ENCODE measurements at regions not wholly inside any gene's neighbourhood (a gene's known extent, or its start where the extent isn't known, plus 50 kb on each side); places are given as distances from the start of the nearest gene placed in this dataset.
"Not testable (repeated sequence)": the region's sequence is repeated elsewhere in the genome, so short reads cannot be mapped to it uniquely, and the experiment has no call there.

DNA sequence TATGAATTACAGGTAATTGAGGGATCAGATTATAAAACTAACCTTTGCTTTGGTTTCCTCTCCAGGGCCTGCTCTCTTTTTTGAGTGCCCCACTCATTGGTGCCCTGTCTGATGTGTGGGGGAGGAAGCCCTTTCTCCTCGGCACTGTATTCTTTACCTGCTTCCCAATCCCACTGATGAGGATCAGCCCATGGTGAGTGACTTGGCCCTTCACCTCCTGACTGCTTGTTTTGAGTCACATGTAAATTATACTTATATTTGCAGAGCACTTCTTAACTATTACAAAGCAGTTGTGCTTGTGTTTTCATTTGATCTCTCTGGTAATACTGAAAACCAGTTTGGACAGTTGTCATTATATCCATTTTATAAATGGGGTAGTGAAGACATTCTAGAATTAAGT, 109.9 kb upstream of the NUTM2F start:
- Mint-ChIP-seq H3K4me1 (peaks cover 3 to 14% of the 10 kb centered on the region in 2 donors), H3K27ac (peak overlapping the region in 1 of 6 donors; percentile 29), H3K36me3 (peaks cover 3 to 17% (median 13%) of the 10 kb centered on the region in 3 donors)
- not testable (repeated sequence) for H3K9me3 Mint-ChIP-seq; H3K27me3 Mint-ChIP-seq (ENCODE audit: low read depth in 3 of 3); DNase-seq; H3K4me3 Mint-ChIP-seq

DNA sequence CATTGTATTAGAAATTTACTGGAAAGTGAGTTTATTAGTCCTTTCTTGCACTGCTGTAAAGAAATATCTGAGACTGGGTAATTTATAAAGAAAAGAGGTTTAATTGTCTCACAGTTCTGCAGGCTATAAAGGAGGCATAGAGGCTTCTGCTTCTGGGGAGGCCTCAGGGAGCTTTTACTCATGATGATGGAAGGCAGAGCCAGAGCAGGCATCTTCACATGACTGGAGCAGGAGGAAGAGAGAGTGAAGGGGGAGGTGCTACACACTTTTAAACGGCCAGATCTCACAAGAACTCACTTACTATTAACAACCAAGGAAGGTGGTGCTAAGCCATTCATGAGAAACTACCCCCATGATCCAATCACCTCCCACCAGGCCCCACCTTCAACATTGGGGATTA, 112.7 kb upstream of the NUTM2F start:
- H3K36me3 Mint-ChIP-seq = peaks cover 3 to 19% (median 16%) of the 10 kb centered on the region in 3 donors
- not testable (repeated sequence) for H3K9me3 Mint-ChIP-seq; DNase-seq; H3K4me3 Mint-ChIP-seq; H3K27me3 Mint-ChIP-seq (ENCODE audit: low read depth in 3 of 3); H3K27ac Mint-ChIP-seq
- H3K4me1 Mint-ChIP-seq = peaks cover 3 to 14% of the 10 kb centered on the region in 2 donors

GRCh38 chr9:94441796-94442195, 113.1 kb upstream of the PCAT7 start:
- DNase-seq = no peak
- Mint-ChIP-seq H3K36me3 (peaks cover 3 to 19% (median 16%) of the 10 kb centered on the region in 3 donors), H3K27me3 (ENCODE audit: low read depth in 3 of 3) (peaks cover 0 to 4% (median 0%) of the 10 kb centered on the region in 3 donors), H3K9me3 (no peaks in the 10 kb centered on the region), H3K4me3 (no peak overlapping the region), H3K27ac (no peak overlapping the region), H3K4me1 (peaks cover 3 to 14% of the 10 kb centered on the region in 2 donors)

DNA sequence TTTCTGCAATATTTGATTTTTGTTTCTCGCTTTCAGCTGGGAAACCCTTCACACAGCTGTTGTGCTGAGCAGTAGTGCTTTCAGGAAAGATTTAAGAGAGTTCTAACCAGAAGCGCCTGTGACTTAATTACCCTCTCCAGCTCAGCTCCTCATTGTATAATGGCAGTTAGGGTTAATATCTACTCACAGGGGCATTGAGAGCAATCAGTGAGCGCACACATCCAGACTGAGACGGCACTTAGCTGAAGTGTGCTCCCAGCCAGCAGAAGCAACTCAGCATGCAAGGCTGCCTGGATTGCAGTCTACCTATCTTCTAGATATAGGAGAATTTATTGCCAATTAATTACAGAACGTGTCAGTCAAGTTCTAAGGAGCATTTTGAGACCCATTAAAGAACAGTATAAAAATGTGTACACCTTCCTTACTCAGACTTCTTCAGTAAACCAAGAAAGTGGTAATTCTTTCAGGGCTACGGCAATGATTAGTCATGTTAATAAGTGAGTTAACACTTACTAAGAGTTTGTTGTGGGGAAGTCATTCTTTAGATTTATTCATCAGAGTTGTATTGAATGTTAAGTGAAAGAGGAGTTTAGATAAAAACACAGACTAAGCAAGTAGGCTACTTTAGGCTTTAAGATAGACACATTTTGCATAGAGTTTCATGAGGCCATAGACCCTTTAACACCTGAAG, 111.7 kb upstream of the PCAT7 start:
- Mint-ChIP-seq H3K27ac (peak overlapping the region in 1 of 6 donors; percentile 19), H3K4me1 (peaks cover 3 to 14% of the 10 kb centered on the region in 2 donors), H3K4me3 (no peak overlapping the region), H3K27me3 (ENCODE audit: low read depth in 3 of 3) (peaks cover 0 to 4% (median 0%) of the 10 kb centered on the region in 3 donors), H3K9me3 (no peaks in the 10 kb centered on the region), H3K36me3 (peaks cover 9 to 25% (median 16%) of the 10 kb centered on the region in 3 donors)
- DNase-seq = no peak

DNA sequence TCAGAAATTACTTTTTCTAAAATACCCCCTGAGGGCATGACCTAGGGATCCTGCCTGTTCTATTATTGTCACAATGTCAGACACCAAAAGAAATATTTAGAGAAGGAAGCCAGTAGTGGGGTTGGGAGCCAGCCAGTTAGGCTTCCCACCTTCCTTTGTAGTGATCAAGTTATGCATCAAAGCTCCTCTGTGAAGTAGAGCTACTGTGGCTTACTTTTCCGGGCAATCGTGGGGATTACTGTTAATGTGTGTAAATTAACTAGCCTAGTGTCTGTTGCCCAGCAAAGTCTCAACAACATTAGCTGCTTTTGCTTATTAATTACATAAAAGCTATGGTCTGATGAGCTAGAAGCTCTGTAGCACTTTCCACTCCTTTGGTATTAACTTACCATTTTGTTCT, 109.0 kb upstream of the PCAT7 start:
- Mint-ChIP-seq H3K4me3 (no peak overlapping the region), H3K27ac (no peak overlapping the region), H3K36me3 (peaks cover 15 to 32% (median 23%) of the 10 kb centered on the region in 3 donors), H3K9me3 (no peaks in the 10 kb centered on the region), H3K4me1 (peaks cover 3 to 6% of the 10 kb centered on the region in 2 donors), H3K27me3 (ENCODE audit: low read depth in 3 of 3) (peaks cover 0 to 2% (median 0%) of the 10 kb centered on the region in 3 donors)
- no peak for DNase-seq

- Mint-ChIP-seq H3K4me3 (no peak overlapping the region), H3K36me3 (peaks cover 19 to 28% (median 27%) of the 10 kb centered on the region in 3 donors)
Observed at GRCh38 chr9:94449486-94449885, 105.4 kb upstream of the PCAT7 start.

GRCh38 chr9:94464790-94465189, 90.1 kb upstream of the PCAT7 start:
- peaks cover 0 to 2% (median 0%) of the 10 kb centered on the region in 3 donors for H3K27me3 Mint-ChIP-seq (ENCODE audit: low read depth in 3 of 3)
- peaks cover 22 to 42% (median 32%) of the 10 kb centered on the region in 6 donors for H3K9me3 Mint-ChIP-seq
- no peak overlapping the region for H3K4me3 Mint-ChIP-seq
- no peaks in the 10 kb centered on the region for H3K4me1 Mint-ChIP-seq
- H3K36me3 Mint-ChIP-seq = peaks cover 16 to 31% (median 17%) of the 10 kb centered on the region in 3 donors
- no peak overlapping the region for H3K27ac Mint-ChIP-seq
- no peak for DNase-seq

More at GRCh38 chr9:94449486-94449885, 105.4 kb upstream of the PCAT7 start:
- Mint-ChIP-seq H3K9me3 (no peaks in the 10 kb centered on the region), H3K27me3 (ENCODE audit: low read depth in 3 of 3) (no peaks in the 10 kb centered on the region), H3K4me1 (peaks cover 0 to 1% of the 10 kb centered on the region in 2 donors), H3K27ac (no peak overlapping the region)
- DNase-seq = no peak

GRCh38 chr9:94472063-94472462, 82.8 kb upstream of the PCAT7 start:
- peaks cover 4 to 20% (median 11%) of the 10 kb centered on the region in 3 donors for H3K27me3 Mint-ChIP-seq (ENCODE audit: low read depth in 3 of 3)
- not testable (repeated sequence) for DNase-seq, H3K27ac Mint-ChIP-seq, H3K4me3 Mint-ChIP-seq, H3K4me1 Mint-ChIP-seq
- peaks cover 21 to 42% (median 37%) of the 10 kb centered on the region in 6 donors for H3K9me3 Mint-ChIP-seq
- H3K36me3 Mint-ChIP-seq = peaks cover 0 to 11% (median 7%) of the 10 kb centered on the region in 3 donors

GRCh38 chr9:94472806-94473360, 82.0 kb upstream of the PCAT7 start:
- Mint-ChIP-seq H3K36me3 (peaks cover 0 to 11% (median 5%) of the 10 kb centered on the region in 3 donors), H3K27ac (no peak overlapping the region), H3K27me3 (ENCODE audit: low read depth in 3 of 3) (peaks cover 6 to 20% (median 12%) of the 10 kb centered on the region in 3 donors), H3K9me3 (peaks cover 19 to 35% (median 32%) of the 10 kb centered on the region in 6 donors), H3K4me3 (no peak overlapping the region), H3K4me1 (no peaks in the 10 kb centered on the region)
- DNase-seq = no peak

DNA sequence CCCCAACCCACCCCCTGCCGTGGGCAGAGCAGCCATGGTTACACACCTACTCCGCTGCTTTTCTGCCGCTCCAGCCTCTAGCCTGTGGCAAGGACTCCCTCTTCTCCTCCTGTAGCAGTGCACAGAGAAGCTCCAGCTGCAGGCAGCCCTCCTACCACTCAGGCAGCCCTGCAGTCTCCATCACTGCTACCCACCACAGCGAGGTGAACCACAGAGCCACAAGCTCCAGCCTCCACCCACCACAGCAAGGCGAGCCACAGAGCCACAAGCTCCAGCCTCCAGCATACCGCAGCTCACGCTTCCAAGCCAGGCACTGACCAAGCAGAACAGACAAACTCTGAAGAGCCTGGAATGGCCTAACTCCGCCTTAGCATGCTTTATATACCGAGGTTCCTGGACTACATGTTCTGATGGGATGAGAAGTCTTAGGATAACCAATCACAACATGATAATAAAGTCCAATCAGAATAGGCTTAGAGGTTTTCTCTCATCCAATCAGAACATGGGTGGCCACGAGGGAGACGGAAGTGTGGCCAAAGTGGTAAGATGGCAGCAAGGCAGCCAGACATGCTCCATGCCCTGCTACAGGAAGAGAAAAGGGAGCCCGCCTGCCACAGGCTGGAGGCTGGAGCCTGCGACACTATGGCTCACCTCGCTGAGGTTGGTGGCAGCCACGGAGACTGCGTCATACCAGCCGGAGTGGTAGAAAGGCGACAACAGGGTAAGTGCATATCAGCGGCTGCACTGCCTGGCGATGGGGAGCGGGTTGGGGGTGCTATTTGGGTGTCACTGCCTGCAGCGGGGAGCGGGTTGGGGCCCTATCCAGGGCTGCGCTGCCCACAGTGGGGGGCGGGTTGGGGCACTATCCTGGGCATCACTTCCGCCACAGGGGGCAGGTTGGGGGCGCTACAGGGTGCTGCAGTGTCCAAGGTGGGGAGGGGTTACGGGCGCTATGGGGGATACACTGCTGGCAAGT, 75.8 kb upstream of the PCAT7 start:
- Mint-ChIP-seq H3K4me3 (no peak overlapping the region), H3K36me3 (no peaks in the 10 kb centered on the region), H3K4me1 (no peaks in the 10 kb centered on the region), H3K27ac (no peak overlapping the region), H3K9me3 (peaks cover 0 to 5% (median 2%) of the 10 kb centered on the region in 6 donors), H3K27me3 (ENCODE audit: low read depth in 3 of 3) (peaks cover 6 to 14% (median 11%) of the 10 kb centered on the region in 3 donors)
- no peak for DNase-seq

- H3K27me3 Mint-ChIP-seq (ENCODE audit: low read depth in 3 of 3) = peaks cover 1 to 8% (median 7%) of the 10 kb centered on the region in 3 donors
- no peaks in the 10 kb centered on the region for H3K4me1 Mint-ChIP-seq
- no peaks in the 10 kb centered on the region for H3K9me3 Mint-ChIP-seq
Observed at GRCh38 chr9:94479757-94480156, 75.1 kb upstream of the PCAT7 start.

DNA sequence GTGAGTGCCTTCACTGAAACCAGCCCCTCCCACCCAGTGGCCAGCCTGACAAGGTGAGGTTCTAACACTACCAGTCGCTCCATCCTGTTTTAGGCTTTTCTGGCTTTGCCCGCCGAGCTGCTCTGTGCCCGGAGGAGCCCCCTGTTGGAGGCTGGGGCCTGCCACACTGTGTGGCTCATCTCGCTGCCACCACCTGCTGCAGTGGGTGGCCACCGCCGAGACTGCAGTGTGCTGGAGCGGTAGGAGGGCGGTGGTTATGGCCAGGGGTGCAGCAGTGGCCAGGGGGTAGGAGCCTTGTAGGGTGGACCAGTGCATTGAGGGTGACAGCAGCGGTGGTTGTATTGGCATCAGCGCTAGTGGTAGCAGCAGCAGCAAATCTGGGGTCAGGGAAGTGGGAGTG, 74.7 kb upstream of the PCAT7 start:
- DNase-seq = no peak
- H3K9me3 Mint-ChIP-seq = no peaks in the 10 kb centered on the region
- H3K27ac Mint-ChIP-seq = no peak overlapping the region
- H3K4me3 Mint-ChIP-seq = no peak overlapping the region
- H3K27me3 Mint-ChIP-seq (ENCODE audit: low read depth in 3 of 3) = peaks cover 1 to 5% (median 5%) of the 10 kb centered on the region in 3 donors
- no peaks in the 10 kb centered on the region for H3K4me1 Mint-ChIP-seq
- H3K36me3 Mint-ChIP-seq = no peaks in the 10 kb centered on the region

More at GRCh38 chr9:94479757-94480156, 75.1 kb upstream of the PCAT7 start:
- H3K27ac Mint-ChIP-seq = no peak overlapping the region
- no peaks in the 10 kb centered on the region for H3K36me3 Mint-ChIP-seq
- no peak overlapping the region for H3K4me3 Mint-ChIP-seq
- DNase-seq = no peak

GRCh38 chr9:94482110-94482509, 72.8 kb upstream of the PCAT7 start:
- no peaks in the 10 kb centered on the region for H3K4me1 Mint-ChIP-seq
- no peaks in the 10 kb centered on the region for H3K9me3 Mint-ChIP-seq
- no peak overlapping the region for H3K4me3 Mint-ChIP-seq
- H3K27ac Mint-ChIP-seq = no peak overlapping the region
- peaks cover 1 to 4% (median 2%) of the 10 kb centered on the region in 3 donors for H3K27me3 Mint-ChIP-seq (ENCODE audit: low read depth in 3 of 3)
- H3K36me3 Mint-ChIP-seq = no peaks in the 10 kb centered on the region
- DNase-seq = no peak

Data from immature natural killer cell (primary cell).